HCT116 (cell line): ENCODE measurements at regions not wholly inside any gene's neighbourhood (a gene's known extent, or its start where the extent isn't known, plus 50 kb on each side); places are given as distances from the start of the nearest gene placed in this dataset.

ENCODE experiments used
- ATAC-seq: fragments of 200-7000 bp; cut with Tn5 transposase; 2 replicates; pipeline ENCODE4 v1.9.1; 2020; ENCODE audit warnings: mild to moderate bottlenecking, moderate library complexity
- BruUV-seq: library from RNA; stranded (reverse); fragments of 400-500 nt; replicated peaks from 2 replicates; lab custom pipeline; 2021; lab: Mats Ljungman, UMichigan
- CTCF ChIA-PET: fragments of 300-600 bp; sonication (Branson Sonifier 250); formaldehyde crosslinking; loops from one replicate; lab custom pipeline; 2021; ENCODE audit warnings: antibody characterized with exemption; lab: Charles Lee
- POLR2A ChIA-PET: fragments of 300-600, 350-600 bp; sonication (Branson Sonifier 250); formaldehyde crosslinking; loops from one replicate; lab custom pipeline; 2021; ENCODE audit warnings: antibody characterized with exemption; lab: Charles Lee
- RAD21 ChIA-PET, 2 experiments: fragments of 300-600 bp; sonication (Branson Sonifier 250); formaldehyde crosslinking; loops; one replicate each; lab custom pipeline; 2023; ENCODE audit warnings: low total read pairs in 2 of 2; ENCODE audit not compliant: uncharacterized antibody in 2 of 2, unreplicated experiment in 2 of 2, low non-redundant PET in 1 of 2; lab: Charles Lee
- DNase-seq: peaks from one replicate; pipeline ENCODE4 v3.0.0-alpha.2; 2010; ENCODE audit warnings: low read depth, low spot score
- H2AFZ ChIP-seq: fragments of 200-600 bp; shearing (Covaris generic), sonication (generic); 2 replicates; pipeline ENCODE4 v1.6.1; 2017; ENCODE audit warnings: low read depth, mixed run types, mixed read lengths, antibody characterized with exemption, low read length; ENCODE audit not compliant: poor library complexity, severe bottlenecking
- H3K27ac ChIP-seq: 2 replicates; pipeline ENCODE4 v1.5.1; 2012; ENCODE audit warnings: low read depth, low read length
- H3K27me3 ChIP-seq: fragments of 200-600 bp; sonication (generic); 2 replicates; pipeline ENCODE4 v1.6.1; 2016; ENCODE audit warnings: mixed run types, low read length, mixed read lengths; ENCODE audit not compliant: insufficient read depth
- H3K36me3 ChIP-seq, 2 experiments: fragments of 200-500 bp in 1 of 2; fragments of 200-600 bp in 1 of 2; sonication (Bioruptor generic) in 1 of 2; sonication (generic) in 1 of 2; 2 replicates each; pipeline versions ENCODE4 v1.5.1 to v1.6.1; 2014 to 2016; ENCODE audit warnings: low read length in 2 of 2, inconsistent platforms in 1 of 2, mixed read lengths in 1 of 2, mixed run types in 1 of 2; ENCODE audit not compliant: insufficient read depth in 2 of 2, control insufficient read depth in 1 of 2
- H3K4me1 ChIP-seq, 2 experiments: fragments of 200-600 bp in 1 of 2; sonication (generic) in 1 of 2; 2 replicates each; pipeline versions ENCODE4 v1.5.1 to v1.6.1; 2012 to 2017; ENCODE audit warnings: low read length in 2 of 2, inconsistent platforms in 1 of 2, mild to moderate bottlenecking in 1 of 2, mixed read lengths in 1 of 2, mixed run types in 1 of 2, moderate library complexity in 1 of 2; ENCODE audit not compliant: insufficient read depth in 2 of 2, control insufficient read depth in 1 of 2
- H3K4me2 ChIP-seq: fragments of 200-600 bp; sonication (generic); 2 replicates; pipeline ENCODE4 v1.6.1; 2017; ENCODE audit warnings: mixed run types, low read length, mixed read lengths
- H3K4me3 ChIP-seq, 2 experiments: fragments of 200-600 bp in 1 of 2; sonication (generic) in 1 of 2; replicated peaks in 1 of 2; 2 replicates each; pipeline ENCODE4 v1.5.1; 2011 to 2016; ENCODE audit warnings: low read length in 2 of 2, control low read depth in 1 of 2, low read depth in 1 of 2, mild to moderate bottlenecking in 1 of 2, mixed read lengths in 1 of 2, mixed run types in 1 of 2
- H3K79me2 ChIP-seq: fragments of 200-600 bp; sonication (generic); 2 replicates; pipeline ENCODE4 v1.6.1; 2017; ENCODE audit warnings: mild to moderate bottlenecking, mixed run types, low read length, moderate library complexity, mixed read lengths; ENCODE audit not compliant: insufficient read depth
- H3K9ac ChIP-seq: fragments of 200-600 bp; sonication (generic); 2 replicates; pipeline ENCODE4 v1.6.1; 2016; ENCODE audit warnings: low read length, mixed read lengths
- H3K9me2 ChIP-seq: fragments of 200-600 bp; sonication (generic), shearing (Covaris generic); 2 replicates; pipeline ENCODE4 v1.6.1; 2017; ENCODE audit warnings: mixed run types, mild to moderate bottlenecking, moderate library complexity; ENCODE audit not compliant: insufficient read depth
- H3K9me3 ChIP-seq, 2 experiments: fragments of 200-500 bp in 1 of 2; fragments of 200-600 bp in 1 of 2; sonication (Bioruptor generic) in 1 of 2; sonication (generic) in 1 of 2; 2 replicates each; pipeline ENCODE4 v1.6.1; 2014 to 2017; ENCODE audit warnings: low read length in 2 of 2, mixed read lengths in 2 of 2, inconsistent platforms in 1 of 2, low read depth in 1 of 2, mild to moderate bottlenecking in 1 of 2, mixed run types in 1 of 2, moderate library complexity in 1 of 2; ENCODE audit not compliant: control insufficient read depth in 1 of 2, insufficient read depth in 1 of 2
- H4K20me1 ChIP-seq: fragments of 200-600 bp; sonication (generic), shearing (Covaris generic); 2 replicates; pipeline ENCODE4 v1.6.1; 2017; ENCODE audit warnings: mixed run types, mild to moderate bottlenecking, moderate library complexity; ENCODE audit not compliant: insufficient read depth
- POLR2A ChIP-seq: IDR thresholded peaks from 2 replicates; pipeline ENCODE4 v1.7.0; 2011; ENCODE audit warnings: borderline replicate concordance; ENCODE audit not compliant: insufficient read depth, insufficient read length; ENCODE audit errors: extremely low read depth
- intact Hi-C: fragments of 100-400 bp; cut with micrococcal nuclease; formaldehyde crosslinking; loops from 2 replicates; pipeline ENCODE4 v1.10.0; 2022
- TF ChIP-seq, protein P1 (sequence below): IDR thresholded peaks from 2 replicates; pipeline ENCODE4 v1.6.1; 2011; ENCODE audit warnings: mild to moderate bottlenecking, low read length, moderate library complexity; ENCODE audit not compliant: insufficient replicate concordance; ENCODE audit errors: extremely low read depth
- TF ChIP-seq, protein P2 (sequence below): IDR thresholded peaks from 2 replicates; pipeline ENCODE4 v1.6.1; 2012; ENCODE audit warnings: low read depth

- ChIA-PET CTCF (no interaction called here), POLR2A (no interaction called here), RAD21 (no interaction called here)
- Histone ChIP-seq H3K9me3 (no peaks in the 10 kb centered on the region), H3K9me2 (no peaks in the 10 kb centered on the region), H3K27me3 (no peaks in the 10 kb centered on the region), H3K4me3 (no peak overlapping the region), H3K27ac (no peak overlapping the region), H2AFZ (no peak overlapping the region), H3K4me1 (no peaks in the 10 kb centered on the region), H4K20me1 (no peaks in the 10 kb centered on the region), H3K9ac (no peak overlapping the region), H3K79me2 (no peaks in the 10 kb centered on the region), H3K36me3 (no peaks in the 10 kb centered on the region), H3K4me2 (no peak overlapping the region)
- DNase-seq: no peak
- no peak for TF ChIP-seq POLR2A
- TF ChIP-seq, protein P1, sequence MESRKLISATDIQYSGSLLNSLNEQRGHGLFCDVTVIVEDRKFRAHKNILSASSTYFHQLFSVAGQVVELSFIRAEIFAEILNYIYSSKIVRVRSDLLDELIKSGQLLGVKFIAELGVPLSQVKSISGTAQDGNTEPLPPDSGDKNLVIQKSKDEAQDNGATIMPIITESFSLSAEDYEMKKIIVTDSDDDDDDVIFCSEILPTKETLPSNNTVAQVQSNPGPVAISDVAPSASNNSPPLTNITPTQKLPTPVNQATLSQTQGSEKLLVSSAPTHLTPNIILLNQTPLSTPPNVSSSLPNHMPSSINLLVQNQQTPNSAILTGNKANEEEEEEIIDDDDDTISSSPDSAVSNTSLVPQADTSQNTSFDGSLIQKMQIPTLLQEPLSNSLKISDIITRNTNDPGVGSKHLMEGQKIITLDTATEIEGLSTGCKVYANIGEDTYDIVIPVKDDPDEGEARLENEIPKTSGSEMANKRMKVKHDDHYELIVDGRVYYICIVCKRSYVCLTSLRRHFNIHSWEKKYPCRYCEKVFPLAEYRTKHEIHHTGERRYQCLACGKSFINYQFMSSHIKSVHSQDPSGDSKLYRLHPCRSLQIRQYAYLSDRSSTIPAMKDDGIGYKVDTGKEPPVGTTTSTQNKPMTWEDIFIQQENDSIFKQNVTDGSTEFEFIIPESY: no peak
- TF ChIP-seq, protein P2, sequence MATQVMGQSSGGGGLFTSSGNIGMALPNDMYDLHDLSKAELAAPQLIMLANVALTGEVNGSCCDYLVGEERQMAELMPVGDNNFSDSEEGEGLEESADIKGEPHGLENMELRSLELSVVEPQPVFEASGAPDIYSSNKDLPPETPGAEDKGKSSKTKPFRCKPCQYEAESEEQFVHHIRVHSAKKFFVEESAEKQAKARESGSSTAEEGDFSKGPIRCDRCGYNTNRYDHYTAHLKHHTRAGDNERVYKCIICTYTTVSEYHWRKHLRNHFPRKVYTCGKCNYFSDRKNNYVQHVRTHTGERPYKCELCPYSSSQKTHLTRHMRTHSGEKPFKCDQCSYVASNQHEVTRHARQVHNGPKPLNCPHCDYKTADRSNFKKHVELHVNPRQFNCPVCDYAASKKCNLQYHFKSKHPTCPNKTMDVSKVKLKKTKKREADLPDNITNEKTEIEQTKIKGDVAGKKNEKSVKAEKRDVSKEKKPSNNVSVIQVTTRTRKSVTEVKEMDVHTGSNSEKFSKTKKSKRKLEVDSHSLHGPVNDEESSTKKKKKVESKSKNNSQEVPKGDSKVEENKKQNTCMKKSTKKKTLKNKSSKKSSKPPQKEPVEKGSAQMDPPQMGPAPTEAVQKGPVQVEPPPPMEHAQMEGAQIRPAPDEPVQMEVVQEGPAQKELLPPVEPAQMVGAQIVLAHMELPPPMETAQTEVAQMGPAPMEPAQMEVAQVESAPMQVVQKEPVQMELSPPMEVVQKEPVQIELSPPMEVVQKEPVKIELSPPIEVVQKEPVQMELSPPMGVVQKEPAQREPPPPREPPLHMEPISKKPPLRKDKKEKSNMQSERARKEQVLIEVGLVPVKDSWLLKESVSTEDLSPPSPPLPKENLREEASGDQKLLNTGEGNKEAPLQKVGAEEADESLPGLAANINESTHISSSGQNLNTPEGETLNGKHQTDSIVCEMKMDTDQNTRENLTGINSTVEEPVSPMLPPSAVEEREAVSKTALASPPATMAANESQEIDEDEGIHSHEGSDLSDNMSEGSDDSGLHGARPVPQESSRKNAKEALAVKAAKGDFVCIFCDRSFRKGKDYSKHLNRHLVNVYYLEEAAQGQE: peak; percentile 2; the same call in 1 of the 2 replicates
- no TSS peak for BruUV-seq
- ATAC-seq: no peak
- intact Hi-C loops: no loop called here
These were observed 54.6 kb upstream of the PARM1 start for GRCh38 chr4:74878323-74878722.
